H9 (cell line): ENCODE measurements at regions not wholly inside any gene's neighbourhood (a gene's known extent, or its start where the extent isn't known, plus 50 kb on each side); places are given as distances from the start of the nearest gene placed in this dataset.

Experiments
- DNase-seq: peaks from one replicate; pipeline ENCODE4 v3.0.0-alpha.2; 2017
- H2AFZ ChIP-seq: one replicate; pipeline ENCODE4 v1.6.1; 2013; ENCODE audit warnings: mild to moderate bottlenecking, low read length, control low read depth, moderate library complexity
- H2AK5ac ChIP-seq: 2 replicates; pipeline ENCODE4 v1.6.1; 2013; ENCODE audit warnings: low read length, control low read depth, mixed read lengths; ENCODE audit not compliant: insufficient read length
- H2BK120ac ChIP-seq: one replicate; pipeline ENCODE4 v1.6.1; 2013; ENCODE audit warnings: low read depth, mild to moderate bottlenecking, low read length, control low read depth, inconsistent platforms; ENCODE audit not compliant: poor library complexity, severe bottlenecking
- H2BK12ac ChIP-seq: 2 replicates; pipeline ENCODE4 v1.6.1; 2013; ENCODE audit warnings: low read length, control low read depth, mixed read lengths, low read depth; ENCODE audit not compliant: insufficient read length
- H2BK15ac ChIP-seq: 2 replicates; pipeline ENCODE4 v1.6.1; 2013; ENCODE audit warnings: low read depth, low read length, control low read depth
- H2BK20ac ChIP-seq: one replicate; pipeline ENCODE4 v1.6.1; 2013; ENCODE audit warnings: low read depth, mild to moderate bottlenecking, low read length, control low read depth, inconsistent platforms; ENCODE audit not compliant: poor library complexity, severe bottlenecking
- H2BK5ac ChIP-seq: 2 replicates; pipeline ENCODE4 v1.6.1; 2013; ENCODE audit warnings: low read length, control low read depth, mixed read lengths; ENCODE audit not compliant: insufficient read length
- H3K14ac ChIP-seq: 2 replicates; pipeline ENCODE4 v1.6.1; 2013; ENCODE audit warnings: low read length, control low read depth; ENCODE audit not compliant: insufficient read depth
- H3K18ac ChIP-seq: 2 replicates; pipeline ENCODE4 v1.6.1; 2013; ENCODE audit warnings: low read depth, mild to moderate bottlenecking, mixed read lengths, low read length, control low read depth; ENCODE audit not compliant: insufficient read length
- H3K23ac ChIP-seq: 2 replicates; pipeline ENCODE4 v1.6.1; 2013; ENCODE audit warnings: low read length, control low read depth, mixed read lengths, low read depth; ENCODE audit not compliant: insufficient read length
- H3K23me2 ChIP-seq: 2 replicates; pipeline ENCODE4 v1.6.1; 2013; ENCODE audit warnings: low read depth, mild to moderate bottlenecking, mixed read lengths, low read length, control low read depth; ENCODE audit not compliant: insufficient read length, poor library complexity, severe bottlenecking
- H3K27ac ChIP-seq: 2 replicates; pipeline ENCODE4 v1.5.1; 2013; ENCODE audit warnings: low read length, control low read depth, mixed read lengths, low read depth; ENCODE audit not compliant: insufficient read length
- H3K27me3 ChIP-seq: 2 replicates; pipeline ENCODE4 v1.6.1; 2013; ENCODE audit warnings: low read length, control low read depth, inconsistent platforms; ENCODE audit not compliant: insufficient read depth
- H3K4ac ChIP-seq: 2 replicates; pipeline ENCODE4 v1.6.1; 2013; ENCODE audit warnings: low read depth, mild to moderate bottlenecking, control low read depth, inconsistent platforms, low read length, moderate library complexity
- H3K4me1 ChIP-seq: 2 replicates; pipeline ENCODE4 v1.6.1; 2013; ENCODE audit warnings: low read length, control low read depth, inconsistent platforms; ENCODE audit not compliant: insufficient read depth
- H3K4me2 ChIP-seq: 2 replicates; pipeline ENCODE4 v1.6.1; 2013; ENCODE audit warnings: low read length, control low read depth, mixed read lengths; ENCODE audit not compliant: insufficient read length, insufficient read depth
- H3K56ac ChIP-seq: 2 replicates; pipeline ENCODE4 v1.6.1; 2013; ENCODE audit warnings: low read depth, mild to moderate bottlenecking, mixed read lengths, low read length, control low read depth; ENCODE audit not compliant: insufficient read length
- H3K79me1 ChIP-seq: 2 replicates; pipeline ENCODE4 v1.6.1; 2013; ENCODE audit warnings: low read depth, mild to moderate bottlenecking, moderate library complexity, low read length, control low read depth, inconsistent platforms; ENCODE audit not compliant: insufficient read depth, poor library complexity, severe bottlenecking
- H3K79me2 ChIP-seq: 2 replicates; pipeline ENCODE4 v1.6.1; 2013; ENCODE audit warnings: low read length, control low read depth, inconsistent platforms; ENCODE audit not compliant: insufficient read depth
- H3K9ac ChIP-seq: 2 replicates; pipeline ENCODE4 v1.6.1; 2013; ENCODE audit warnings: low read length, control low read depth, mixed read lengths; ENCODE audit not compliant: insufficient read length; ENCODE audit errors: extremely low read depth
- H3K9me3 ChIP-seq: one replicate; pipeline ENCODE4 v1.6.1; 2013; ENCODE audit warnings: low read depth, low read length, inconsistent platforms; ENCODE audit not compliant: control insufficient read depth
- H3T11ph ChIP-seq: one replicate; pipeline ENCODE4 v1.6.1; 2013; ENCODE audit warnings: mild to moderate bottlenecking, low read length, control low read depth, inconsistent platforms
- H4K20me1 ChIP-seq: one replicate; pipeline ENCODE4 v1.6.1; 2013; ENCODE audit not compliant: control insufficient read depth, insufficient read length, insufficient read depth
- H4K5ac ChIP-seq: 2 replicates; pipeline ENCODE4 v1.6.1; 2013; ENCODE audit warnings: low read depth, mild to moderate bottlenecking, mixed read lengths, low read length, control low read depth; ENCODE audit not compliant: insufficient read length
- H4K8ac ChIP-seq: replicated peaks from 2 replicates; pipeline ENCODE4 v1.6.1; 2013; ENCODE audit warnings: low read length, control low read depth, mixed read lengths, low read depth; ENCODE audit not compliant: insufficient read length
- H4K91ac ChIP-seq: 2 replicates; pipeline ENCODE4 v1.6.1; 2013; ENCODE audit warnings: low read depth, mild to moderate bottlenecking, moderate library complexity, mixed read lengths, low read length, control low read depth; ENCODE audit not compliant: insufficient read length
- H3K27ac Mint-ChIP-seq, 3 experiments: 2 replicates in 2 of 3; 3 replicates in 1 of 3; pipeline ENCODE4 v1.8.0; 2020 to 2021; ENCODE audit warnings: mixed read lengths in 3 of 3, mild to moderate bottlenecking in 1 of 3, moderate library complexity in 1 of 3
- H3K27me3 Mint-ChIP-seq: 2 replicates; pipeline ENCODE4 v1.8.0; 2021; ENCODE audit warnings: low read depth, mild to moderate bottlenecking, moderate library complexity, mixed read lengths
- H3K36me3 Mint-ChIP-seq, 3 experiments: 2 replicates in 2 of 3; 3 replicates in 1 of 3; pipeline ENCODE4 v1.8.0; 2020 to 2021; ENCODE audit warnings: low read depth in 3 of 3, mixed read lengths in 3 of 3; ENCODE audit not compliant: insufficient read depth in 1 of 3
- H3K4me1 Mint-ChIP-seq, 2 experiments: 2 replicates each; pipeline ENCODE4 v1.8.0; 2020; ENCODE audit warnings: mixed read lengths in 2 of 2
- H3K4me3 Mint-ChIP-seq, 2 experiments: 2 replicates in 1 of 2; 3 replicates in 1 of 2; pipeline ENCODE4 v1.8.0; 2020 to 2021; ENCODE audit warnings: mild to moderate bottlenecking in 2 of 2, mixed read lengths in 2 of 2, moderate library complexity in 1 of 2
- H3K9me3 Mint-ChIP-seq, 2 experiments: 2 replicates in 1 of 2; 3 replicates in 1 of 2; pipeline ENCODE4 v1.8.0; 2020; ENCODE audit warnings: mild to moderate bottlenecking in 2 of 2, mixed read lengths in 2 of 2, moderate library complexity in 1 of 2
- CTCF ChIP-seq: fragments of 200-600 bp; sonication (generic); conservative IDR thresholded peaks from 3 replicates; pipeline ENCODE4 v1.8.0; 2021; ENCODE audit warnings: antibody characterized with exemption, mild to moderate bottlenecking
- WGBS: extraction: QIAGEN DNeasy Blood & Tissue Kit; methylation state at CpG from one replicate; pipeline ENCODE4 v1.1.7; 2013; ENCODE audit warnings: missing lambda C conversion rate, low lambda C conversion rate, mixed read lengths; ENCODE audit not compliant: insufficient read length; ENCODE audit errors: extremely low coverage; 5-methylcytosine and 5-hydroxymethylcytosine counted together

GRCh38 chr5:1963358-1963757 lies 80.6 kb upstream of the IRX4 start:
- H3K18ac ChIP-seq: no peak overlapping the region
- no peaks in the 10 kb centered on the region for H3K79me1 ChIP-seq
- Mint-ChIP-seq H3K4me3 (no peak overlapping the region), H3K9me3 (no peaks in the 10 kb centered on the region; a peak in 1 of 5 replicates), H3K27me3 (peaks cover 2% of the 10 kb centered on the region), H3K4me1 (peaks cover 16 to 17% of the 10 kb centered on the region in 2 experiments), H3K27ac (no peak overlapping the region), H3K36me3 (no peaks in the 10 kb centered on the region; a peak in 1 of 7 replicates)
- no peak overlapping the region for H2BK12ac ChIP-seq
- H2AFZ ChIP-seq: no peak overlapping the region
- H3K4me1 ChIP-seq: peaks cover 2% of the 10 kb centered on the region; the same call in 1 of the 2 replicates
- H3K27me3 ChIP-seq: no peaks in the 10 kb centered on the region
- no peak overlapping the region for H2AK5ac ChIP-seq
- no peak overlapping the region; the same call in 1 of the 2 replicates for H3K14ac ChIP-seq
- H3K56ac ChIP-seq: no peak overlapping the region
- H2BK120ac ChIP-seq: no peak overlapping the region
- H3K27ac ChIP-seq: no peak overlapping the region
- H3K23me2 ChIP-seq: no peaks in the 10 kb centered on the region
- H3T11ph ChIP-seq: no peak overlapping the region
- H3K79me2 ChIP-seq: no peaks in the 10 kb centered on the region
- H3K23ac ChIP-seq: no peak overlapping the region
- H3K9ac ChIP-seq: no peak overlapping the region
- no peak overlapping the region for H4K8ac ChIP-seq
- no CpG with 5 or more reads among the region's 12 CpGs for WGBS
- H4K91ac ChIP-seq: no peak overlapping the region
- H2BK20ac ChIP-seq: no peak overlapping the region
- H2BK5ac ChIP-seq: no peak overlapping the region
- no peaks in the 10 kb centered on the region for H3K9me3 ChIP-seq
- H3K4ac ChIP-seq: no peak overlapping the region
- DNase-seq: no peak
- no peak overlapping the region for H4K5ac ChIP-seq
- H2BK15ac ChIP-seq: no peak overlapping the region
- TF ChIP-seq CTCF: no peak
- no peak overlapping the region for H3K4me2 ChIP-seq
- H4K20me1 ChIP-seq: no peaks in the 10 kb centered on the region
